IMR-90 (cell line): ENCODE measurements at regions not wholly inside any gene's neighbourhood (a gene's known extent, or its start where the extent isn't known, plus 50 kb on each side); places are given as distances from the start of the nearest gene placed in this dataset.

Source experiments
- ATAC-seq: fragments of 200-7000 bp; cut with Tn5 transposase; 2 replicates; pipeline ENCODE4 v1.9.1; 2020; ENCODE audit warnings: low read depth, mild to moderate bottlenecking, moderate library complexity
- BruUV-seq: library from RNA; stranded (reverse); fragments of 400-500 nt; replicated peaks from 2 replicates; lab custom pipeline; 2021; lab: Mats Ljungman, UMichigan
- CTCF ChIA-PET: fragments of 300-600 bp; formaldehyde crosslinking; extraction: SDS; loops from one replicate; lab custom pipeline; 2021; ENCODE audit warnings: antibody characterized with exemption; lab: Yijun Ruan, JAX
- POLR2A ChIA-PET: fragments of 300-600 bp; sonication (Branson Sonifier 250); formaldehyde crosslinking; loops from one replicate; lab custom pipeline; 2022; ENCODE audit warnings: antibody characterized with exemption; ENCODE audit not compliant: unreplicated experiment; lab: Charles Lee
- DNase-seq: peaks from one replicate; pipeline ENCODE4 v3.0.0; 2013
- H2AFZ ChIP-seq: replicated peaks from 2 replicates; pipeline ENCODE3; 2013; ENCODE audit warnings: low read length, mild to moderate bottlenecking; ENCODE audit not compliant: poor library complexity
- H2AK5ac ChIP-seq: 2 replicates; pipeline ENCODE4 v1.6.1; 2013; ENCODE audit warnings: low read depth, low read length, inconsistent platforms
- H2AK9ac ChIP-seq: replicated peaks from 2 replicates; pipeline ENCODE3; 2013; ENCODE audit warnings: mild to moderate bottlenecking, low read depth, low read length, moderate library complexity; ENCODE audit not compliant: poor library complexity
- H2BK120ac ChIP-seq: 2 replicates; pipeline ENCODE4 v1.6.1; 2013; ENCODE audit warnings: low read depth, low read length, inconsistent platforms
- H2BK15ac ChIP-seq: 3 replicates; pipeline ENCODE4 v1.6.1; 2013; ENCODE audit warnings: low read depth, low read length, inconsistent platforms
- H2BK20ac ChIP-seq: 2 replicates; pipeline ENCODE4 v1.6.1; 2013; ENCODE audit warnings: low read depth, mild to moderate bottlenecking, inconsistent platforms, low read length, moderate library complexity
- H2BK5ac ChIP-seq: 2 replicates; pipeline ENCODE4 v1.6.1; 2013; ENCODE audit warnings: mild to moderate bottlenecking, low read depth, low read length, inconsistent platforms; ENCODE audit not compliant: poor library complexity, severe bottlenecking
- H3K14ac ChIP-seq: replicated peaks from 2 replicates; pipeline ENCODE4 v1.6.1; 2013; ENCODE audit warnings: low read depth, low read length, inconsistent platforms
- H3K18ac ChIP-seq: 2 replicates; pipeline ENCODE4 v1.6.1; 2013; ENCODE audit warnings: low read depth, low read length, control low read depth
- H3K23ac ChIP-seq: 2 replicates; pipeline ENCODE4 v1.6.1; 2013; ENCODE audit warnings: low read depth, low read length, inconsistent platforms
- H3K27ac ChIP-seq: 2 replicates; pipeline ENCODE4 v1.5.1; 2013; ENCODE audit warnings: mild to moderate bottlenecking, control low read depth, low read length; ENCODE audit not compliant: insufficient read depth
- H3K27me3 ChIP-seq: 2 replicates; pipeline ENCODE4 v1.6.1; 2013; ENCODE audit warnings: low read length; ENCODE audit not compliant: control insufficient read depth, insufficient read depth
- H3K36me3 ChIP-seq: 2 replicates; pipeline ENCODE4 v1.6.1; 2013; ENCODE audit warnings: low read length, mixed read lengths; ENCODE audit not compliant: control insufficient read depth, insufficient read depth
- H3K4ac ChIP-seq: 2 replicates; pipeline ENCODE4 v1.6.1; 2013; ENCODE audit warnings: low read depth, low read length, inconsistent platforms
- H3K4me1 ChIP-seq: 2 replicates; pipeline ENCODE4 v1.6.1; 2013; ENCODE audit warnings: low read length, mixed read lengths; ENCODE audit not compliant: control insufficient read depth, insufficient read depth
- H3K4me2 ChIP-seq: 2 replicates; pipeline ENCODE4 v1.6.1; 2013; ENCODE audit warnings: low read depth, mild to moderate bottlenecking, control low read depth, low read length, moderate library complexity
- H3K4me3 ChIP-seq: 2 replicates; pipeline ENCODE4 v1.5.1; 2013; ENCODE audit warnings: low read depth, mild to moderate bottlenecking, control low read depth, low read length, moderate library complexity; ENCODE audit not compliant: insufficient read depth
- H3K56ac ChIP-seq: 2 replicates; pipeline ENCODE4 v1.6.1; 2013; ENCODE audit warnings: low read length, inconsistent platforms; ENCODE audit not compliant: insufficient read depth; ENCODE audit errors: extremely low read depth
- H3K79me1 ChIP-seq, 2 experiments: 2 replicates each; pipeline ENCODE4 v1.6.1; 2013; ENCODE audit warnings: low read length in 2 of 2, inconsistent platforms in 1 of 2, low read depth in 1 of 2
- H3K9ac ChIP-seq: 2 replicates; pipeline ENCODE4 v1.6.1; 2013; ENCODE audit warnings: low read depth, low read length, control low read depth
- H3K9me1 ChIP-seq: 2 replicates; pipeline ENCODE4 v1.6.1; 2013; ENCODE audit warnings: low read length, inconsistent platforms; ENCODE audit not compliant: insufficient read depth
- H3K9me3 ChIP-seq: 2 replicates; pipeline ENCODE4 v1.6.1; 2013; ENCODE audit warnings: low read length; ENCODE audit not compliant: control insufficient read depth, insufficient read depth
- H4K20me1 ChIP-seq: 2 replicates; pipeline ENCODE4 v1.6.1; 2013; ENCODE audit warnings: low read length, inconsistent platforms; ENCODE audit not compliant: insufficient read depth
- H4K5ac ChIP-seq: 2 replicates; pipeline ENCODE4 v1.6.1; 2013; ENCODE audit warnings: mild to moderate bottlenecking, low read depth, low read length, control low read depth
- H4K8ac ChIP-seq, 2 experiments: 2 replicates each; pipeline ENCODE4 v1.6.1; 2013; ENCODE audit warnings: low read depth in 2 of 2, low read length in 2 of 2, control low read depth in 1 of 2, inconsistent platforms in 1 of 2
- H4K91ac ChIP-seq: 2 replicates; pipeline ENCODE4 v1.6.1; 2013; ENCODE audit warnings: low read depth, low read length, inconsistent platforms; ENCODE audit not compliant: insufficient read depth
- BHLHE40 ChIP-seq: fragments of 150-350 bp; IDR thresholded peaks from 2 replicates; pipeline ENCODE4 v1.6.1; 2016; ENCODE audit warnings: mild to moderate bottlenecking, low read depth, low read length
- CHD1 ChIP-seq: IDR thresholded peaks from 2 replicates; pipeline ENCODE4 v1.6.1; 2012; ENCODE audit warnings: low read depth, low read length, improper control_type of control experiment
- FOS ChIP-seq: fragments of 150-350 bp; IDR thresholded peaks from 2 replicates; pipeline ENCODE4 v1.6.1; 2016; ENCODE audit warnings: low read depth, low read length
- MAZ ChIP-seq: IDR thresholded peaks from 2 replicates; pipeline ENCODE4 v1.6.1; 2012; ENCODE audit warnings: low read depth, mild to moderate bottlenecking, low read length, improper control_type of control experiment, moderate library complexity, borderline replicate concordance
- SMC3 ChIP-seq: fragments of 150-350 bp; IDR thresholded peaks from 2 replicates; pipeline ENCODE4 v1.6.1; 2016; ENCODE audit warnings: low read depth, mild to moderate bottlenecking, antibody characterized with exemption, low read length, moderate library complexity
- WGBS, 2 experiments: methylation state at CpG; one replicate each; pipeline versions ENCODE4 v1.1.5 to v1.1.7; 2013; ENCODE audit warnings: missing lambda C conversion rate in 2 of 2; ENCODE audit not compliant: insufficient read length in 1 of 2; ENCODE audit errors: extremely low coverage in 2 of 2; 5-methylcytosine and 5-hydroxymethylcytosine counted together
- dilution Hi-C: fragments of 300-500 bp; cut with HindIII; formaldehyde crosslinking; loops from one replicate; pipeline ENCODE4 v1.14.3; 2018; ENCODE audit warnings: low sequenced_read_pairs; ENCODE audit not compliant: unreplicated experiment
- in situ Hi-C: fragments of 300-500 bp; cut with MboI; formaldehyde crosslinking; loops from 3 replicates; pipeline ENCODE4 v1.14.3; 2019; ENCODE audit warnings: low sequenced_read_pairs, inconsistent platforms, mixed read lengths
- intact Hi-C: fragments of 100-400 bp; cut with micrococcal nuclease; formaldehyde crosslinking; loops from 2 replicates; pipeline ENCODE4 v1.10.0; 2022
- TF ChIP-seq, protein P1 (sequence below): fragments of 150-350 bp; IDR thresholded peaks from 2 replicates; pipeline ENCODE4 v1.6.1; 2017; ENCODE audit warnings: mild to moderate bottlenecking, antibody characterized with exemption, low read length, low read depth

DNA sequence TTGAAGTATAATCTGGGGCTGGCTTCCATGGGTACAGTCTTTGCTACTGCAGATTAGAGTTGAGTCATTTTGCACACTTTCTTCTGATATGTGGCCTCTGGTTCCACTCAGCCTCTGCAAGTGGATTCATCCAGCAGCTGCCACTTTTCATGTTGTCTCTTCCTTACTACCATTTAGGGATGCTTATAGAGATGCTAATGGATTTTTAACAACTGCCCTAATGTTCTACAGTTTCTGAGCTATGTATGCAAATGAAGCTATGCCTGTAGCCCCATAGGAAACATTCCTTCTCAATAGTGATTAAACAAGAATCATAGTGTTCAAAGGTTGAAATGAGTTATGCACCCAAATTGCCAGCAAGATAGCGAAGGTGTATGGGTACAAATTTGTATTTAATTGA is 456.0 kb upstream of the ITGA1 start:
- Histone ChIP-seq H2BK120ac (no peak overlapping the region), H3K23ac (no peak overlapping the region), H2AK5ac (no peak overlapping the region), H3K56ac (no peak overlapping the region), H4K5ac (no peak overlapping the region), H3K4me3 (no peak overlapping the region), H3K79me1 (no peaks in the 10 kb centered on the region), H3K27ac (no peak overlapping the region), H4K91ac (no peak overlapping the region), H3K4ac (no peak overlapping the region), H3K27me3 (no peaks in the 10 kb centered on the region), H4K20me1 (no peaks in the 10 kb centered on the region), H2BK15ac (no peak overlapping the region), H3K18ac (no peak overlapping the region), H2BK20ac (no peak overlapping the region), H3K9me3 (no peaks in the 10 kb centered on the region), H4K8ac (no peak overlapping the region), H2AK9ac (no peak overlapping the region), H2BK5ac (no peak overlapping the region), H3K36me3 (no peaks in the 10 kb centered on the region), H3K4me1 (no peaks in the 10 kb centered on the region), H3K9ac (no peak overlapping the region), H2AFZ (no peak overlapping the region), H3K14ac (no peak overlapping the region), H3K9me1 (no peaks in the 10 kb centered on the region), H3K4me2 (no peak overlapping the region)
- CTCF ChIA-PET: no interaction called here
- ATAC-seq (no peak), DNase-seq (no peak)
- no TSS peak for BruUV-seq
- TF ChIP-seq BHLHE40: no peak
- TF ChIP-seq SMC3: no peak
- TF ChIP-seq, protein P1, sequence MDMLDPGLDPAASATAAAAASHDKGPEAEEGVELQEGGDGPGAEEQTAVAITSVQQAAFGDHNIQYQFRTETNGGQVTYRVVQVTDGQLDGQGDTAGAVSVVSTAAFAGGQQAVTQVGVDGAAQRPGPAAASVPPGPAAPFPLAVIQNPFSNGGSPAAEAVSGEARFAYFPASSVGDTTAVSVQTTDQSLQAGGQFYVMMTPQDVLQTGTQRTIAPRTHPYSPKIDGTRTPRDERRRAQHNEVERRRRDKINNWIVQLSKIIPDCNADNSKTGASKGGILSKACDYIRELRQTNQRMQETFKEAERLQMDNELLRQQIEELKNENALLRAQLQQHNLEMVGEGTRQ: no peak
- TF ChIP-seq FOS: no peak
- no peak for TF ChIP-seq CHD1
- TF ChIP-seq MAZ: no peak
- intact Hi-C loops: no loop called here
- dilution Hi-C loops: no loop called here
- in situ Hi-C loops: no loop called here
- WGBS, 2 experiments: no CpG with 5 or more reads among the region's 1 CpG
- POLR2A ChIA-PET: no interaction called here
